Sciatic nerve (tissue), 2 donors: ENCODE measurements at regions not wholly inside any gene's neighbourhood (a gene's known extent, or its start where the extent isn't known, plus 50 kb on each side); places are given as distances from the start of the nearest gene placed in this dataset.
"Not testable (repeated sequence)": the region's sequence is repeated elsewhere in the genome, so short reads cannot be mapped to it uniquely, and the experiment has no call there.

Experiments
- ATAC-seq: fragments of 200-7000 bp; cut with Tn5 transposase; one replicate; pipeline ENCODE4 v1.9.1; 2020; ENCODE audit warnings: mild to moderate bottlenecking, moderate library complexity
- DNase-seq: peaks from one replicate; pipeline ENCODE4 v3.0.0-alpha.2; 2020; ENCODE audit warnings: low spot score
- intact Hi-C: fragments of 100-400 bp; cut with DNase I; formaldehyde crosslinking; loops from one replicate; pipeline ENCODE4 v1.14.2; 2022
- donor health status: DM: no; HTN: no; CAD: no.
- donor health status: DM: no; HTN: no; CAD: no.

DNA sequence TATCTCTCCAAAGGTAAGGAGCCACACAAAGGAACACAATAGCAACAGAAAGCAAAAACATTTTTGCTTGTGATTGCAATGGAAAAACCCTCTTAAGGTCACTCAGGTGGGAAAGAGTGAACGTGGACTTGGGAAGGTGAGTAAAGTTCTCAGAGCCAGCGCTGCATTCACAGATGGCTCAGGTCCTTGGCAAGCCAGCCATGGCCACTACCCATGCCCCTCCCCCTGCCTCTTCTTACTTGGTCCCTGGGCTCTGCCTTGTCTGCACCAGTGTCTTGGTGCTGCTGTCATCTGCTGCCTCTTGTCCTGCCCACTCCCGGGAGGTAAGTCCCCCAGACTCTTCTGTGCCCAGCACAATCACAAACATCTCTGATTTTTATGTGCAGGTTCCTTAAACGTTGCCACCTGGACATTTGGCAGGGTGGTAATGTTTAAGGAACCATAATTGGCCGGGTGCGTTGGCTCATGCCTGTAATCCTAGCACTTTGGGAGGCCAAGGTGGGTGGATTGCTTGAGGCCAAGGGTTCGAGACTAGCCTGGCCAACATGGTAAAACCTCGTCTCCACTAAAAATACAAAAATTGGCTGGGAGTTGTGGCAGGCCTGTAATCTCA, 74.6 kb downstream of the FEM1C start:
- ATAC-seq (no peak), DNase-seq (no peak)
- intact Hi-C loops: no loop called here

DNA sequence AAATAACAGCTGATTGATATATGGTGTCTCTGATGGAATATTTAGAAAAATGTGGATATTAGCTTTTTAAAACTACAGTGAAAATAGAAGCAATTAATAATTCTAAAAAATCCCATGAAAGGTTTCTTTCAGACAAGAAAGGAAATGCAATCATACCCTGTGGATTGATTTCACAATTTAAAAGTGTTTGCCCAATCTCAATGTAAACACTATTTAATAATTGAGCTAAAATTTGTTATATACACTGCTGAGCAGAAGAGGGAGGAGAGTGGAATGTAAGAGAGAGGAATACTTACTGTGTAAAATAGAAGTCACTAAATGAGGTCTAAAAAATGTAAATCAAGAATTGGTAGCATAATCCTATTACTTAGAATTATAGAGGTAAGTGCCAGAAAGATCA, 76.9 kb downstream of the FEM1C start:
- intact Hi-C loops: no loop called here
- ATAC-seq (no peak), DNase-seq (no peak)

DNA sequence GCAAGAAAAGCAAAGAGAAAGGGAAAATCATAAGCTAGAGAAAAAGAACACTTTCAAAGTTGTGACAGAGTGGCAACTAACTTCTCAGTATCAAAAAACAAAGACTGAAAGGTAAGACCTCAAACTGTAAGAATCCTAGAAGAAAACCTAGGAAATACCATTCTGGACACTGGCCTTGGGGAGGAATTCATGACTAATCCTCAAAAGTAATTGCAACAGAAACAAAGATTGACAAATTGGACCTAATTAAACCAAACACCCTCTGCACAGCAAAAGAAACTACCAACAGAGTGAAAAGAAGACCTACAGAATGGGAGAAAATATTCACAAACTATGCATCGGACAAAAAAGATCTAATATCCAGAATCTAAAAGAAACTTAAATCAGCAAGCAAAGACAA, 79.1 kb downstream of the FEM1C start:
- ATAC-seq (no peak), DNase-seq (no peak)
- intact Hi-C loops: no loop called here

DNA sequence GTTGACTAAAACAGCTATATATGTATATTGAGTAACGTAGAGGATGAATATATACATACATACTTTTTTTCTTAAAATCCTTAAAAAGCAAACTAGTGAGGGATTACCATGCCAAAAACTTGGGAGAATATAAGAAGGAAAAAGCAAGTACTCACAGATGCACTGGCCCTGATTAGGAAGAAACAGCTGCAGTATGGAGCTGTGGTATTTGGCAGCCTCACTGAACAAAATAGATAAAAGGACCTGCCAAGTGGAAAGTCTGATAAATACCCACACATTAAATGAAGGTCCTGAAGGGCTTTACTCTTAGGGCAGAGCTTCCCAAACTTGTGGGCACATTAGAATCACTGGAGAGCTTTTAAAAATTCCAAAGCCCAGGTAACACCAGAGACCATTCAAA, 80.6 kb downstream of the FEM1C start:
- DNase-seq: no peak
- intact Hi-C loops: no loop called here
- no peak for ATAC-seq

DNA sequence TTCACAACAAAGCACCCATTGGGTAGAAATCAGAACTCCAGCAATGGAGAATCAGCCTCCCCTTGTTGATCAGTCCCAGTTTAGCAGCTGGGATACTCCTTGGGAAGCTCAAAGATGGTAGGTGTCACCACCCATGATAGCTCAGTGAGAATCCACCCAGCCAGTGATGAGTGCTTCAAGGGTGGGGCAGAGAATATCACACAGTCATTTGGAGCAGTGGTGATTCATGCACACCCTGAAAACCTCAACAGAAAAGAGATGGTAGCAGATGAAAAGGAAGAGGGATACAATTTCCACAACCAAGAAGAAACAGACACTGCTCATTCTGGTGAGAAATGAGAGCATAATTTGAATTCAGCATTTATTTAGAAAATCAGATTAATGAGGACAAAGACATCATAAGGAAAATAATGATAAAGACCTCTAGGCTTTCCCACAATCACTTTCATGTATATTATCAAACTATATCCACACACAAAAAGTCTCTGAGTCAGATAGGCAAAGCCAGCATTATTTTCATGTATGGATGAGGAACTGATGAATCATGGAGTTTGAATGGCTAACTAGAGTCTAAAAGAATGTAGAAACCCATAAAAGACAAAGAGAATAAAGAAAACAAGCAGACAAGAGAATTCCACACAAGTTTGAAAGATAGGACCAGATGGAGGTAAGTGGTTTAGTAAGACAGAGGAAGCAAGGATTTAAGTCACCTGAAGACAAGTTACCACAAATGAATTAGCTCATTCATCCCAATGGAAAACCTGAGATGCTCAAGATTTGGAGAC, 82.9 kb downstream of the FEM1C start:
- DNase-seq: no peak
- intact Hi-C loops: no loop called here
- ATAC-seq: peak; percentile 25

DNA sequence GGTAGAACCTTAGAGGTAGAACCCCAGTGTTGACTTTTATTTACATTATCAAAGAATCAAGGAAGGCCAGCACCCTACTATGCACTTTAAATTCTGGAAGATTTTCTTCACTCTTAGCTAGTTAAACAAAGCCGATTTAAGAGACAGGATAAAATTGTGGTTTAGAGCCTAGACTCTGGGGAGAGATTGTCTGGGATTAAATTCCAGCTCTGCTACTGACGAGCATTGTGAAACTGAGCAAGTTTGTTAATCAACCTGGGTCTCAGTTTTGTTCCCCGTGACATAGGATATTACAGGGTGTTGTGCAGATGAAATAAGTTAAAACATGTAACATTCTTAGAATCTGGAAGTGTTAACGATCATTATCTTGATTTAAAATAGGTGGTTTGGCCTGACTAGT, 83.5 kb downstream of the FEM1C start:
- intact Hi-C loops: no loop called here
- ATAC-seq: peak; percentile 77
- no peak for DNase-seq

DNA sequence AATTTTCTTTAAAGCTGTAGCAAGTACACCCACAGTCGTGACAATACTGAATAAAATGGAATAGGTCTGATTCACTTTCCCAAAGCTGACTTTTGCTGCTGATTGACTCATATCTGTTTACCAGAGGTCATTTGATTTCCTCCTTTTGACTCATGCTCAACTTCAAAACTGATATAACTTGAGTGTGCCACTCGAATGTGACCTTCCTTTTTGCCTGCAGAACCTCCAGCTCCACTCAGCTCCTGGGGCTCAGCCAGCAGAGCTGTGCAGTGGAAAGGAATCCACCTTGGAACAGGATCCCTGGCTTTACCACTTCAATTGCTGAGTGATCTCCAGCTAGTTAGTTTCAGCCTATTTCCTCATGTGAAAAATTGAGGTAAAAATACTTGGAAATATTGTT, 84.1 kb downstream of the FEM1C start:
- peak; percentile 31 for ATAC-seq
- DNase-seq: no peak

DNA sequence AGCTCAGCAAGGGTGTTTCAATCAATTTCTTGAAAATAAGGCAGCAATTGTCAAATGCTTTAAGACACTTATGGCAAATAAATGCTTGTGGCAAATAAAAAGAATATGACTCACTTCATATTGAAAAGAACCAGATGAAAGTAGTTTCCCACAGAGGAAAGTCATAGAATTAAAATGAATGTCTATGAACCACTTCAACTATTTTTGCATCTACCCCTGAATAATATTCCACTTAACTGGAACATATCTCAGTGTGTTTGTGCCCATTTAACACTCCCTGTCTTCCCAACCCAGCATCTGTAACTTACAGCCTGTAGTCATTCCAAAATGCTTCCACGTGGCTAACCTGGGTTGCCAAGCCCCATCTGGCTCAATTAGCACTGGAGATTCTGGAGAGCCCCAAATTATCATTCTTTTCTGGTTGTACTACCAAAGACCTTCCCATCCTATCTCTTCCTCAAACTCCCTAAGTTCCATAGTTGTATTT, 84.7 kb downstream of the FEM1C start:
- no peak for ATAC-seq
- no peak for DNase-seq
- intact Hi-C loops: no loop called here

More for the DNA sequence above, 84.1 kb downstream of the FEM1C start:
- intact Hi-C loops: no loop called here

DNA sequence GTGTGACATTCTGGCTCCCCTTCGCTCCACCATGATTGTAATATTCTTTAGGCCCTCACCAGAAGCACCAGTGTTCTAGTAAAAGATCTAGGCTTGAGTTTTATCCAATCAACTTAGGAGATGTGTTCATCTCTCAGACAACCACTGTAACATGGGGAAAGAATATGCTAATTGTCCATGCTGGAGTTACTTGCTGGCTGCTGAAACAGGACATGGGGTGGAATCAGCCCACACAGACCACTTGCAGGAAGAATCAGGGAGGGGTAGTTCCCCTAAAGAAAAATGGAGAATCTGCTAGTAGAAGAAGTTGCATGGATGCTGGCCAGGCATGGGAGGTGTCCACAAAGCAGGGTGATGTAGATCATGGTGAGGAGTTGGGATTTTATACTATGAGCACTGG, 86.2 kb downstream of the FEM1C start:
- ATAC-seq: no peak
- DNase-seq: no peak
- intact Hi-C loops: no loop called here

DNA sequence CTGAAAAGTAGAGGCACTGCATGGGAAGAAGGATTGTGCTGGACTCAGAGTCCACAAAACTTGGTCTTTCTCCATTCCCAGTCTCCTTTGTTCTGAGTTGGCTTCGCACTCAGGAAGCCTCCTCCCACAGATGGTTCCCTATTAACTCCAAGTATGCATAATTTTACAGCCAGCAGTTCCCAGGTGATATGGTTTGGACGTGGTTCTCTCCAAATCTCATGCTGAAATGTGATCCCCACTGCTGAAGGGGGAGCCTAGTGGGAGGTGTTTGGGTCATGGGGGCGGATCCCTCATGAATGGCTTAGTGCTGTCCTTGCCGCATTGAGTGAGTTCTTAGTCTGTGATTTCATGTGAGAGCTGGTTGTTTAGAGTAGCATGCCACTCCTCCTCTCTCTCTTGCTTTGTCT, 86.6 kb downstream of the FEM1C start:
- intact Hi-C loops: no loop called here
- DNase-seq: no peak
- ATAC-seq: peak; percentile 31

DNA sequence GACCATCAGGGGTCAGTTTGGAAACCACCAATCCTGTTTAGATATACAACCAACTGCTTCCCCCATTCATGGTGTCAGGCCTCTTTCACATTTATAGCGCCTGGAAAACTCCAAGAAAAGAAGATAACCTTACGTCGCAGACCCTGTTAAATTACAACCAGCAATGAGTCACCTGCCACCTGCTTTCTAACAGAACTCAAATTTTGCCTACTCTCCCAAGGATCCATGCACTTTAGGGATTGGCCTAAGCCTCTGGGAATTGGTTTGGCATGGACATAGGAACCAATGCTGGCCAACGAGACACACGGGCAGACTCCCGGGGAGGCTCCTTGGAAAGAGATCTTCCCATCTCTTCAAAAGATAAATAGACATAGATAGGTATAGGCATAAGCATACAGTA, 87.0 kb downstream of the FEM1C start:
- no peak for DNase-seq
- intact Hi-C loops: no loop called here
- ATAC-seq: no peak

DNA sequence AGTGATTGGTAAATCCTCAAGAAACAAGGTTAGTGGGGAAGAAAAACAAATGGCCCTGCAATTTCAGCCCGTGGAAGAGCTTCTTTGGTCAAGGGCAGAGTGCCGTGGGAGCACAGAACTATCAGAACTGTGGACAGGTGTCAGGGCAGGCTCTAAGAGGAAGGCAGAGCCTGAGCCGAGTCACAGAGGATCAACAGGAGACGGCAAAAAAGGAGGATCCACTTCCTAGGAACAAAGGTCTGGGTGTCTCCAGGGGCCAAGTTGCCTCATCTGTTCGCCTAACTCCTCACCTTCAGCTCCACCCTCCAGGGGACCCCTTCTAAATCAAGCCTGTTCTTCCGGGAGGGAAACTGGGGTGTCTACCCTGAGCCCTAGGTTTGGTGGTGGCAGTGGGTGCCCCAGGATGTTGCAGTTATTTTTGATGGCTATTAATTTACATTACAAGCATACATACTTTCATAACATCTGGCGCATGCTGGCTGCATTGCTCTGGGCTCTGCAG, 88.0 kb downstream of the FEM1C start:
- no peak for ATAC-seq
- DNase-seq: no peak
- intact Hi-C loops: no loop called here

DNA sequence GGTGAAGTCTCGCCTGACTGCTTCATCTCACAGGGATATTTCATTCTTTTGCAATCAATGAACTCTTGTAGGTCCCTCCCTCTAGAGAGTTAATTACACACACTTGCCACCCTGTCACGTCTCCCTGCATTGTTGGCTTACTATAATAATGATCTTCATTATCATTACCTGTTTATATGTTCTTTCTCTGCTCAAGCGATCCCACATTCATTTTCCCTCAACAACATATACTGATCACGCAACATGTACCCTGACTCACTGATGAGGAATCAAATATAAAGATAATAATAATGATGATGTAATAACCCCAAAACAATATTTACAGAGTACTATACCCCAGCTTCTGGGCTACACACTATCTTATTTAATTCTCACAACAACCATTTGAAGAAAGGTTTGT, 88.5 kb downstream of the FEM1C start:
- DNase-seq (no peak), ATAC-seq (no peak)
- intact Hi-C loops: no loop called here

DNA sequence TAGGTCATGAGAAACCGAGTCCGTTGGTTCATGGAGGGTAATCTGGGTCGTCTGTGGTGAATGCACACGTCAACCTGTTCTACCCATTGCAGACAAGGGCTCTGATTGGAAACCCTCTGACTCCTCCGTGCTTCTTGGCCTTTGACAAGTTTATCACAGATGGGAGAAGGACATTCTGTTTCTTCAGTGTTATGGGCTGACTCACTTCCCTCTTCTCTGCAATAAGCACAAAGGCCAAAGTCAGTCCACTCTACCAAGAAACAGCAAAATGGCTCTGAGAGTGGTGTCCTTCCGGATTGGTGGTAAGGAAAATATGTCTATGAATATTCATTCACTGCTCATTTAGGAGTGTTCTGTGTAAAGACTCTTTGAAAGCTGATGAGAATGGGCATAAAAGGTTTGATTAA, 89.3 kb downstream of the FEM1C start:
- no peak for DNase-seq
- peak; percentile 7 for ATAC-seq
- intact Hi-C loops: no loop called here

DNA sequence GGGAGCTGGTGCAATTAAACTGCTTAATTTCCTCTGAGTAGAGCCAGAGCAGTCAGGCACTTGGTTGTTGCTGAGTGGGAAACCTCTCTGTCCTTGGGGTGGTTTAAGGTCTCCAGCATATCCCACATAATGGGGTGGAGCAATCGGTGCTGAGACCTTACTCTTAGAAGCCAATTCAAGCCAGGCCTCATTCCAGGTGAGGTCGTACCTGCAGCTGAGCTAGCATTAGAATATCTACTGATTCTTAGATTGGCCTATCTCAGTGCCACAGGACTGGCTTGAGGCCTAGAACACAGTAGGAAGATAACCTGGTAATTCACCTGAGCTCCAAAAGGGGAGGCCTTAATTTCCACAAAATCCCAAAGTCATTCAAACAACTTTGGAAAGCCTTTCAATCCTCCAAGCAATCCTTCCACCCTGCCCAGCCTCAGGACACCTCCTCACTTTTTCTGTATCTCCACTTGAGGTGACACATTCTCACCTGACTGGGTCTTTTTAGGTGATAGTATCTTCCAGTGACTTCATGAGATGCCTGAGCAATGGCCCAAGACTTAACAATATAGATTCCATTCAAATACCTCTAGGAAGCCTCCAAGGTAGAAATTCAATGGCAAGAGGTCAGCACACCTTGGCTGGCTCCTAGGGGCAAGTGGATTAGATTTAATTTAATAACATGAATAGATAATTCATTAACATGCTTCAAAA, 91.0 kb downstream of the FEM1C start:
- ATAC-seq: no peak
- intact Hi-C loops: no loop called here

DNA sequence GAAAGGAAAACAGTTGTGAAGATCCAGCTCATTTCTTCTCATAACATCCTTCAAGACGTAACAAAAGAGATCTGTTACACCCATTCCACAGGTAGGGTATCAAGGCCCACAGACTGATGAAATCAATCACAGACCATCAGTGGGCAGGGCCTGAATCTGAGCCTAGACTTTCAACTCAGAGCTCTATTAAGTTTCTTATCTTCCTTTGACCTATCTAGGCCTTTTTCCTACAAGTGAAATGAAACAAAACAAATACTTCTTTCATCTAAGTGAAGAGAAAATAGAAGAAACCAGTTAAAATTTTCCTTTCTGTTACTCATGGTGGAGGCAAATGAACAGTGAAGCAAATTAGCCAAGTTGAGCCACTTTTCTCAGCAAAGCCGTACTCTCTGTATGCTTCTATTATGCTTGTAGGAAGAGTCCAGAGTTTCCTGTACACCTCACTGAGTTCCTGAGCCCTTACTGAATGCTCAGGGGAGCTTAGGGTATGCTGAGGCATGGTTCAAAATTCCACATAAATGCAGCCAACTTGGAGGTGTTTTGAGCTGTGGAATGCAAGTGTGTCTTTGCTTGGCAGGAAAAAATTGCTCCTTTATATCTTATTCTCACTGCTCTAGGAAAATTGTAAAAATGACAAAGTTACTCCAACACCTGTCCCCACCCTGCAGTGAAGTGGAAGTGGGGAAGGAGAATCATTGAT, 91.9 kb downstream of the FEM1C start:
- intact Hi-C loops: no loop called here
- ATAC-seq (no peak), DNase-seq (no peak)

More for the DNA sequence above, 91.0 kb downstream of the FEM1C start:
- DNase-seq: no peak

DNA sequence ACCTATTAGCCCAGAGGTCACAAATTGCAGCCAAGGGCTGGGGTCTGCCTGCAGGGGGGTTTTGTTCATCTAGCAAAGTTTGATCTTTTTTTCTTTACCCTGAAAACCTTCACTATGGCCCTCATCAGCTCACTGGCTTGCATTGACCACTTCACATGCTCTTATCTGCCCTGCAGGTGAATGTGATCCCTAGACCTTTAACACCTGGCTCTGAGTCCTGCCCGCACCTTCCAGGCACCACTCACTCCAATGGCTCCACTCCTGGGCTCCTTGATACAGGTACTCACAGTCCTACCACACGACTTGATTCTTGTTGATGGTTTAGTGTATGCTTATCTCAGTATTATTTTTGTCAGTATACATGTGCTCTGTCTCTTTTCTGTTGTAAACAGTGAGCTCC, 92.5 kb downstream of the FEM1C start:
- intact Hi-C loops: no loop called here
- no peak for ATAC-seq
- DNase-seq: no peak

DNA sequence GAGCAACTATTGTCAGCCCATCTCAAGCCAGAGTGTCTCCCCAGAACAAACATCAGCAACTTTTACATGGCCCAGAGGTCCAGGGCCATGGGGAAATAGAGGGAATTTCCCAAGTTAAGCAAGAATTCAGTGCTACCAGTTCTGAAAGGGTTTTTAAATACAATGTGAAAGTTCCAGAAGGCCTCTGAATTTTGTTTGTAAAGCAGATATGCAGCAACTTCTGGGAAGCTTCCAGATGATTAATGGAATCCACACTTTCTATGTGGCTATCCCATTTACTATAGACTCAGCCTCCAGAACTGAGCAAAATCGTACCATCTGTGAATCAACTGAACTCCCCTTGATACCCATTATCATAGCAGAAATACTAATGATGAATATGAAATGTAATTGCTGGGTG, 93.8 kb downstream of the FEM1C start:
- intact Hi-C loops: no loop called here
- ATAC-seq: peak; percentile 64

DNA sequence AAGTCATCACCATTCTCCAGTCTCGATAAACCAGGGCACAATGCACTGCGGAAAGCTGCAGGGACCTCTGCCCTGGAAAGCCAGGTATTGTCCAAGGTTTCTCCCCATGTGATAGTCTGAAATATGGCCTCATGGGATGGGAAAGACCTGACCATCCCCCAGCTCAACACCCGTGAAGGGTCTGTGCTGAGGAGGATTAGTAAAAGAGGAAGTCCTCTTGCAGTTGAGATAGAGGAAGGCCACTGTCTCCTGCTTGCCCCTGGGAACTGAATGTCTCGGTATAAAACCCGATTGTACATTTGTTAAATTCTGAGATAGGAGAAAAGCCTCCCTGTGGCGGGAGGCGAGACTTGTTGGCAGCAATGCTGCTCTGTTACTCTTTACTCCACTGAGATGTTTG, 95.9 kb downstream of the FEM1C start:
- intact Hi-C loops, ATAC-seq, DNase-seq: not testable (repeated sequence)

More for the DNA sequence above, 93.8 kb downstream of the FEM1C start:
- DNase-seq: no peak
